ENCODE measurements at regions not wholly inside any gene's neighbourhood (a gene's known extent, or its start where the extent isn't known, plus 50 kb on each side); places are given as distances from the start of the nearest gene placed in this dataset.
A peak's percentile ranks its signal among the peaks of the same experiment; 100 is the strongest.

DNA sequence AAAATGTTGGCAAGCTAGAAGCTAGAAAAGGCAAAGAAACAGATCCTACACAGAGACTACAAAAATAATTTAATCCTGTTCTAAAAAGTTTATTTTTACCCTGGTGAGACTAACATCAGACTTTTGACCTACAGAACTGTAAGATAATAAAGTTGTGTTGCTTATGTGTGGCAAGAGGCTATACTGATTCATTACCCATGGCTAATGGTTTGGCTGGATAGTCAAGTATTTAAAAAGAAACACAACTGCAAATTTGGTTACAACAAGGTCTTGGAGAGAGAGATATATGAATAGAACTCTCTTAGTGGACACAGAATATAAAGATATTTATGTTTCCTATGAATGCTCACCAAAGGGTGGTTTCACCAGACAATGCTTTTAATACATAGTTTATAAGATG lies 364.2 kb upstream of the PLSCR5 start:
- CTCF ChIA-PET (ENCODE audit: partially characterized antibody): no interaction called here

GRCh38 chr3:146968204-146968651 lies 363.1 kb upstream of the PLSCR5 start:
- POLR2A ChIA-PET (ENCODE audit: partially characterized antibody): no interaction called here
- intact Hi-C loops (cut with micrococcal nuclease): no loop called here
- no peak overlapping the region for H3K4me3 Mint-ChIP-seq
- Histone ChIP-seq H3K36me3 (ENCODE audit: insufficient read depth, low read length) (no peaks in the 10 kb centered on the region), H3K4me3 (ENCODE audit: low read length in 2 of 2) (no peak overlapping the region), H3K27me3 (ENCODE audit: insufficient read depth, low read length) (no peaks in the 10 kb centered on the region), H3K27ac (ENCODE audit: low read depth, low read length) (no peak overlapping the region), H3K4me1 (ENCODE audit: insufficient read depth, low read length) (no peaks in the 10 kb centered on the region), H3K9me3 (ENCODE audit: control insufficient read depth in 1 of 2, low read length in 2 of 2) (no peaks in the 10 kb centered on the region)
- no peaks in the 10 kb centered on the region for H3K36me3 Mint-ChIP-seq
- DNase-seq: no peak
- H3K9me3 Mint-ChIP-seq: peaks cover 0 to 20% (median 9%) of the 10 kb centered on the region in 8 donors
- no peaks in the 10 kb centered on the region for H3K27me3 Mint-ChIP-seq
- no peak overlapping the region for H3K27ac Mint-ChIP-seq
- no peaks in the 10 kb centered on the region for H3K4me1 Mint-ChIP-seq
- CTCF ChIA-PET (ENCODE audit: partially characterized antibody): no interaction called here

More for the DNA sequence above, 364.2 kb upstream of the PLSCR5 start:
- H3K27ac Mint-ChIP-seq: no peak overlapping the region
- H3K4me3 ChIP-seq (ENCODE audit: low read length in 2 of 2): no peak overlapping the region
- no peaks in the 10 kb centered on the region for H3K36me3 ChIP-seq (ENCODE audit: insufficient read depth, low read length)
- no peak overlapping the region for H3K27ac ChIP-seq (ENCODE audit: low read depth, low read length)
- H3K27me3 Mint-ChIP-seq: no peaks in the 10 kb centered on the region
- H3K9me3 ChIP-seq (ENCODE audit: control insufficient read depth in 1 of 2, low read length in 2 of 2): no peaks in the 10 kb centered on the region
- POLR2A ChIA-PET (ENCODE audit: partially characterized antibody): no interaction called here
- H3K27me3 ChIP-seq (ENCODE audit: insufficient read depth, low read length): no peaks in the 10 kb centered on the region
- no peak for DNase-seq
- H3K4me1 Mint-ChIP-seq: no peaks in the 10 kb centered on the region
- peaks cover 0 to 19% (median 9%) of the 10 kb centered on the region in 8 donors for H3K9me3 Mint-ChIP-seq
- no peaks in the 10 kb centered on the region for H3K4me1 ChIP-seq (ENCODE audit: insufficient read depth, low read length)
- H3K36me3 Mint-ChIP-seq: no peaks in the 10 kb centered on the region
- H3K4me3 Mint-ChIP-seq: no peak overlapping the region
- intact Hi-C loops (cut with micrococcal nuclease): no loop called here

DNA sequence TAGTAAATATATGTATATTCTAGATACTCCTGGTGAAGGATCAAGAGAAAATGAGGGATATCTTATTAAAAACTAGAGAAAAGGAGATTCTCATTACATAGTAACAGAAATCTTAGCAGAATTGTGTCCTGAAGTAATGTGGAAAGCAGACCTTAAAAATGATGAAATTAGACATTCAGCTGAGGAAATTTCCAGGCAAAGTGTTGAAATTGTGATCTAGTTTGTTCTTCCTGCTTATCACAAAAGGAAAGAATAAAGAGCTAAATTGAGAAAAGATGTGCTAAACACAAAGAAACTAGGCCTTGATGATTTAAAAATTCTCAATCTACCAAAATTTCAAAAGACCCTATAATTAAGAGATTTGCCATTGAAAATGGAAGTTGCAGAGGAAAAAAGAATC lies 362.6 kb upstream of the PLSCR5 start:
- no peaks in the 10 kb centered on the region for H3K36me3 ChIP-seq (ENCODE audit: insufficient read depth, low read length)
- no peaks in the 10 kb centered on the region for H3K27me3 ChIP-seq (ENCODE audit: insufficient read depth, low read length)
- POLR2A ChIA-PET (ENCODE audit: partially characterized antibody): no interaction called here
- no peak for DNase-seq
- H3K27ac Mint-ChIP-seq: no peak overlapping the region
- intact Hi-C loops (cut with micrococcal nuclease): no loop called here
- no peaks in the 10 kb centered on the region for H3K9me3 ChIP-seq (ENCODE audit: control insufficient read depth in 1 of 2, low read length in 2 of 2)
- H3K4me3 Mint-ChIP-seq: no peak overlapping the region
- no peaks in the 10 kb centered on the region for H3K27me3 Mint-ChIP-seq
- no peaks in the 10 kb centered on the region for H3K4me1 ChIP-seq (ENCODE audit: insufficient read depth, low read length)
- H3K9me3 Mint-ChIP-seq: peaks cover 0 to 20% (median 9%) of the 10 kb centered on the region in 8 donors
- no peak overlapping the region for H3K4me3 ChIP-seq (ENCODE audit: low read length in 2 of 2)
- CTCF ChIA-PET (ENCODE audit: partially characterized antibody): no interaction called here
- H3K4me1 Mint-ChIP-seq: no peaks in the 10 kb centered on the region
- H3K36me3 Mint-ChIP-seq: no peaks in the 10 kb centered on the region
- no peak overlapping the region for H3K27ac ChIP-seq (ENCODE audit: low read depth, low read length)

DNA sequence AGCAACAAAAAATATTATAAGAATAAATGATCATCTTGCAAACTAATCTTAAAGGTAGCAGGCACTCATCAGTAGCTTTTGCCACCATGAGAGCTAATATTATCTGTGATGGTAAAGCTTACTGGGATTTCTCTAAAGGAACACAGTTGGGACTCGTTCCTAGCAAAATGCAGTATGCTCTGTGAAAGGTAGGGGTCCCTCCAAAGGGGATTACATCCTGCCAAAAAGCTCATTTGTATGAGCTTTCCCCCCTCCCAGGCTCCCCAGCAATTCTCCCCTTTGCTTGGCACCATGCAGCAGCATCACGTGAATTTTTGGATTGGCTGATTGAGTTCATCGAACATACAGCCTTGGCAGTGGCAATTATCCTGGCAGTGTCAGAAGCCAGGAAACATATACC lies 361.0 kb upstream of the PLSCR5 start:
- peaks cover 0 to 20% (median 8%) of the 10 kb centered on the region in 8 donors for H3K9me3 Mint-ChIP-seq
- H3K4me3 ChIP-seq (ENCODE audit: low read length in 2 of 2): no peak overlapping the region
- no peaks in the 10 kb centered on the region for H3K9me3 ChIP-seq (ENCODE audit: control insufficient read depth in 1 of 2, low read length in 2 of 2)
- H3K27me3 Mint-ChIP-seq: no peaks in the 10 kb centered on the region
- no peaks in the 10 kb centered on the region for H3K36me3 Mint-ChIP-seq
- no peaks in the 10 kb centered on the region for H3K4me1 Mint-ChIP-seq
- ChIA-PET POLR2A (ENCODE audit: partially characterized antibody) (no interaction called here), CTCF (ENCODE audit: partially characterized antibody) (no interaction called here)
- H3K27ac ChIP-seq (ENCODE audit: low read depth, low read length): no peak overlapping the region
- no peaks in the 10 kb centered on the region for H3K4me1 ChIP-seq (ENCODE audit: insufficient read depth, low read length)
- H3K36me3 ChIP-seq (ENCODE audit: insufficient read depth, low read length): no peaks in the 10 kb centered on the region
- H3K27ac Mint-ChIP-seq: no peak overlapping the region
- DNase-seq: no peak
- intact Hi-C loops (cut with micrococcal nuclease): no loop called here
- H3K27me3 ChIP-seq (ENCODE audit: insufficient read depth, low read length): no peaks in the 10 kb centered on the region
- H3K4me3 Mint-ChIP-seq: no peak overlapping the region

DNA sequence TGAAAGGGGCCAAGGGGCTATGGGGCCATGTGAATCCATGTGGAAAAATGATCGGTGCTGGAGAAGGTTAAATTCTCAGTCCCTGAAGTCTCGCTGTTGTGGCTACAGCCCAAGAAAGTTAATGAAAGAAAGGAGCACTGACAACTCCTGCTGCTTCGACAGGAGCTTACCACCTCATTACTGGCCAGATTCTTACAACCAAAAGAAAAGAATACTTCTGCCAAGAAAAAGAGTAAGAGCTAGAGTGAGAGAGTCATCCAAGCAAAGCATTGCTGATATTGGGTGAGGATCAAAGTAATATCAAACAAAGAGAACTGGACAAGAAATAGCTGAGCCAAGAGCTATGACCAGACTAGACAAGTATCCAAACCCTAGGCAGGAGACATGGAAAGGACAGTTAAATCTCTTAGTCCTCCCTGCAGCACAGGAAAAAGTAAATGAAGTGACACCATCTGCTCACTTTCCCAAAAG lies 348.4 kb upstream of the PLSCR5 start:
- Mint-ChIP-seq H3K36me3 (no peaks in the 10 kb centered on the region), H3K27ac (no peak overlapping the region), H3K4me3 (no peak overlapping the region), H3K9me3 (peaks cover 0 to 4% (median under 1%) of the 10 kb centered on the region in 8 donors), H3K27me3 (no peaks in the 10 kb centered on the region), H3K4me1 (no peaks in the 10 kb centered on the region)
- ChIA-PET CTCF (ENCODE audit: partially characterized antibody) (no interaction called here), POLR2A (ENCODE audit: partially characterized antibody) (no interaction called here)
- no peak for DNase-seq
- Histone ChIP-seq H3K27ac (ENCODE audit: low read depth, low read length) (no peak overlapping the region), H3K27me3 (ENCODE audit: insufficient read depth, low read length) (no peaks in the 10 kb centered on the region), H3K9me3 (ENCODE audit: control insufficient read depth in 1 of 2, low read length in 2 of 2) (no peaks in the 10 kb centered on the region), H3K4me1 (ENCODE audit: insufficient read depth, low read length) (no peaks in the 10 kb centered on the region), H3K4me3 (ENCODE audit: low read length in 2 of 2) (no peak overlapping the region), H3K36me3 (ENCODE audit: insufficient read depth, low read length) (no peaks in the 10 kb centered on the region)
- intact Hi-C loops (cut with micrococcal nuclease): no loop called here

- ChIA-PET POLR2A (ENCODE audit: partially characterized antibody) (no interaction called here), CTCF (ENCODE audit: partially characterized antibody) (no interaction called here)
- Histone ChIP-seq H3K4me1 (ENCODE audit: insufficient read depth, low read length) (no peaks in the 10 kb centered on the region), H3K27ac (ENCODE audit: low read depth, low read length) (no peak overlapping the region), H3K36me3 (ENCODE audit: insufficient read depth, low read length) (no peaks in the 10 kb centered on the region), H3K27me3 (ENCODE audit: insufficient read depth, low read length) (no peaks in the 10 kb centered on the region), H3K9me3 (ENCODE audit: control insufficient read depth in 1 of 2, low read length in 2 of 2) (no peaks in the 10 kb centered on the region), H3K4me3 (ENCODE audit: low read length in 2 of 2) (no peak overlapping the region)
- peaks cover 0 to 11% (median 3%) of the 10 kb centered on the region in 8 donors for H3K9me3 Mint-ChIP-seq
- H3K4me1 Mint-ChIP-seq: no peaks in the 10 kb centered on the region
- no peaks in the 10 kb centered on the region for H3K36me3 Mint-ChIP-seq
- H3K4me3 Mint-ChIP-seq: no peak overlapping the region
- H3K27ac Mint-ChIP-seq: peak overlapping the region in 1 of 7 donors; percentile 8
- DNase-seq: peak in 1 of 5 donors; percentile 4
- H3K27me3 Mint-ChIP-seq: no peaks in the 10 kb centered on the region
- intact Hi-C loops (cut with micrococcal nuclease): no loop called here
Measured at GRCh38 chr3:146948985-146949384, 343.8 kb upstream of the PLSCR5 start.

DNA sequence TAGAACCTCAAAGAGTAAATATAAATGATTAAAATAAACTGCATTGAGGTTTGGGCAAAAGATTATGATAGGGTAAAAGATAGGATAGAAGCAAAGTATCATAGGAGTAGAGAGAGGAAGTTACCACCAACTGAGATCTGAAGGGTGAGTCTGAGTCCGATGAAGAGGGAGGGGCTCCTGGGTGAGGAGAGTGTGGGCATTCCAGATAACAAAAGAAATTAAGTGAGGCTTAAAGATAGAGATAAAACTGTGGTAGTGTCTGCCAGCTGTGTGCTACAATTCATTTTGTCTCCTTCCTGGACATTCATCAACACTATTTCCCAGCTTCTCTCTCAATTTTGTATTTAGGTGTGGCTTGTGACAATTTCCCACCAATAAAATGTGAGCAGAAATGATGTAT lies 343.0 kb upstream of the PLSCR5 start:
- no peak for DNase-seq
- no peaks in the 10 kb centered on the region for H3K27me3 ChIP-seq (ENCODE audit: insufficient read depth, low read length)
- Mint-ChIP-seq H3K4me1 (no peaks in the 10 kb centered on the region), H3K9me3 (peaks cover 0 to 12% (median 2%) of the 10 kb centered on the region in 8 donors), H3K27ac (no peak overlapping the region), H3K36me3 (no peaks in the 10 kb centered on the region), H3K4me3 (no peak overlapping the region), H3K27me3 (no peaks in the 10 kb centered on the region)
- H3K36me3 ChIP-seq (ENCODE audit: insufficient read depth, low read length): no peaks in the 10 kb centered on the region
- no peaks in the 10 kb centered on the region for H3K4me1 ChIP-seq (ENCODE audit: insufficient read depth, low read length)
- intact Hi-C loops (cut with micrococcal nuclease): no loop called here
- H3K9me3 ChIP-seq (ENCODE audit: control insufficient read depth in 1 of 2, low read length in 2 of 2): no peaks in the 10 kb centered on the region
- no peak overlapping the region for H3K27ac ChIP-seq (ENCODE audit: low read depth, low read length)
- no peak overlapping the region for H3K4me3 ChIP-seq (ENCODE audit: low read length in 2 of 2)
- ChIA-PET POLR2A (ENCODE audit: partially characterized antibody) (no interaction called here), CTCF (ENCODE audit: partially characterized antibody) (no interaction called here)

DNA sequence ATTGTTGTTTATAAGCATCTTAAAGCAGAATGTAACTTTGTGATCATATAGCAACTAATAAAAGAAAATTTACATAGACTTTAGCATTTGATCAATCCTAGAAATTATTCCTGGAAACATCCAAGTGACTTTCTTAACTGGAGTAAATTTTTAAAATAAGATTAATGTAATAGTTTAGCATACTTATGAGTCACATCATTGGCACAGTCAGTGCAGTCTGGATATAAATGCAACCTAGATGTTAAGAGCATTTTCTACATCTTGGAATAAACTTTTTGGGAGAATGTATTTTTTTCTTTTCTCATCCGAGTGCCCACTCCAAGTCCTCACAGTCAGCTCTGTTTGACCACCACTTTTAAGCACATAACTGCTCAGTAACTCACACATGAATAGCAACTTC lies 324.6 kb upstream of the PLSCR5 start:
- Mint-ChIP-seq H3K4me1 (no peaks in the 10 kb centered on the region), H3K9me3 (peaks cover 0 to 8% (median 3%) of the 10 kb centered on the region in 8 donors), H3K4me3 (no peak overlapping the region), H3K27me3 (no peaks in the 10 kb centered on the region), H3K27ac (no peak overlapping the region), H3K36me3 (no peaks in the 10 kb centered on the region)
- no peak for DNase-seq
- CTCF ChIA-PET (ENCODE audit: partially characterized antibody): no interaction called here
- Histone ChIP-seq H3K4me1 (ENCODE audit: insufficient read depth, low read length) (no peaks in the 10 kb centered on the region), H3K9me3 (ENCODE audit: control insufficient read depth in 1 of 2, low read length in 2 of 2) (no peaks in the 10 kb centered on the region), H3K4me3 (ENCODE audit: low read length in 2 of 2) (no peak overlapping the region), H3K27me3 (ENCODE audit: insufficient read depth, low read length) (no peaks in the 10 kb centered on the region), H3K36me3 (ENCODE audit: insufficient read depth, low read length) (no peaks in the 10 kb centered on the region), H3K27ac (ENCODE audit: low read depth, low read length) (no peak overlapping the region)
- POLR2A ChIA-PET (ENCODE audit: partially characterized antibody): no interaction called here
- intact Hi-C loops (cut with micrococcal nuclease): no loop called here

Measured in CD4-positive, alpha-beta memory T cell (primary cell).